ENCODE measurements at regions not wholly inside any gene's neighbourhood (a gene's known extent, or its start where the extent isn't known, plus 50 kb on each side); places are given as distances from the start of the nearest gene placed in this dataset.
"Not testable (repeated sequence)": the region's sequence is repeated elsewhere in the genome, so short reads cannot be mapped to it uniquely, and the experiment has no call there.

DNA sequence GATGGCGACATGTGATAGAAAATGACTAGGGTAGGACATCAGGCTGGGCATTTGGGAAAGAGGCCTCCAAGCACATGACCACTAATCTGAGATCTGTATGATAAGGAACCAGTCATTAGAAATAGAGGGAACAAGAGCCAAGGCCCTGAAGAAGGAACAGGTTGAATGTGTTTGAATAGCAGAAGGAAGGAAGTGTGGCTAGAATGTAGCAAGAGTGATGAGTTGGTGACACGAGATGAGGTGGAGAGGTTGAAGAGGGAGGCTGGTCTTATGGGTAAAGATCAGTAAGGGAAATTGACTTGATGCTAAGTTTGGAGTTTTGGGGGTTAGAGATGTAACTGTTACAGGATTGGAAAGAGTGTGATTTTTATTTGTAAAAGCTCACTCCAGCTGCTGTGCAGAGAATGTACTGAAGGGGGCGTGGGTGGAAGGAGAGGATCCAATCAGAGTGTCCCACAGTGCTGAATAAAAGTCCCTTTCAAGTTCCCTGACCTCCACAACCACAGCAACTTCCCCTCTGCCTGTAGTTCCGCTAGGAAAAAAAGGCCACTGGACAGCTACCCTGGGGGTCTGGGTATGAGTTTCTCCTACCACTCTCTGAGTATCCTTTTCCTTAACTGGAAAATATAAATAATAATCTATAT is 295.0 kb downstream of the OMA1 start:
- DNase-seq (ENCODE audit: low spot score), result peak; percentile 33

DNA sequence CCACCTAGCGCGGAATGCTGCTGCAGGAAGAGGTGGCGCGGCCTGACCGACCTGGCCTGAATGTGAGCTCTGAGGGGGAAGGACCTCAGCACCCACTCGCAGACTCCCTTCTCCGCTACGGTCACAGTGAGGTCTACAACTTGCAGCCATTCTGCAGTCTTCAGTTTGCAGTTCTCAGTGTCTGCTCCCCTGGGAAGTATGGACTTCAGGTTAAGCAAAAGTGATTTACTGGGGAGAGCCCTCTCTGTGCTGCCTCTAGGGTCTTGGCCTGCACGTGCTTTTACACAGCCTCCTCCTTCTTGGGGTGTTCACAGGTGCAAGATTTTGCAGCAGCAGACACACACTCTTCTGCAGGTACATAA is 296.0 kb downstream of the OMA1 start:
- DNase-seq (ENCODE audit: low spot score), result no peak

DNA sequence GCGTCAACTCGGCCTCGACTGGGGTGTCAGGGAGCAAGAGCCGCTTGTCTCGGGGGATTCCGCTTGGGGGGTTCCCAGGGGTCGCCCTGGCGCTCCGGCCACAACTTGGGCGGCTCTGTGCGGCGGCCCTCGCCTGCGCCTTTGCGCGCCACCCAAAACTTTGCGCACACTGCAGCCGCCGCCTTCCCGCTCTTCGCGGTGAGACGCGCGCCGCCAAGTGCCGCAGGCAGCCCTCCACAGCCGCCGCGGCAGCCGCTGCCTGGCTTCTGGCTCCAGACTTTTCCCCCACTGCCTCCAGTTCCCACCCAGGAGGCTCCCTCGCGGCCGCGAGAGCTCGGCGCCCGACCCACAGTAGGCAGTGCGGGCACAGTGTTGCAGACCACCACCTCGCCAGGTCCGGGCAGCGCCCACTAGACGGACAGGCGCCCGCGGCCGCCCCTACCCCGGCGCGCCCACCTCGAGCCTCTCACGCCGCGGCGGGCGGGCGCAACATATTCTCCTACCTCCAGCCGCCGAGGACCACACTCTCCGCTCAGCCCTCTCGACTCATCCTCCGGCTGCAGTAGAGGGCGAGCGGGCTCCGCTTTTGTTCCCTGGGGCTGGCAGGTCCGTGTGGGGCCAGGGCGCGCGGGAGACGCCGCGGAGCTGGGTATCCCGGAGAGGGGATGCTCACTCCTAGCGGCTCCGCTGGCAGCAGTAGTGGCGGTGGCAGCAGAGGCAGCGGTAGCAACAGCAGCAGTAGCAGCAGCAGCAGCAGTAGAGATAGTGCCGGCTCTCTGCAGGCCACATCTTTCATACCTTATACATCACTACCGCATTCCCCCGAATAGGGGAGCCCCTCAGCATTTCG is 296.6 kb downstream of the OMA1 start:
- DNase-seq (ENCODE audit: low spot score), result peak; percentile 61

DNA sequence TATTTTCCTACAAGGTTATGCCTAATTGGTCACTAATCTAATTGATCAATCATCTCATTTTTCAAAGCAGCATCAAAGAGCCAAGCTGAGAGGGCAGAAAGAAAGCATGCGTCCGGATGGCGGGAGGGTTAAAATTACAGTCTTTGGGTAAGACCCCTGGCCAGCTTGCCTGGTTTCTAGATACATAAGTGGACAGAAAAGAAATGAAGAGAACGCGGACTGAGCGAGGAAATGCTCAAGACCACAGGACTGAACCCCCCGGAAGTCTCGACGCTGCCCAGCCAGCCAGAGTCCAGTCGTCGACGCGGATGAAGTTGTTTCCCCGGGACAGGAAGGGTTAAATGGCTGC is 297.2 kb downstream of the OMA1 start:
- DNase-seq (ENCODE audit: low spot score), result no peak

DNA sequence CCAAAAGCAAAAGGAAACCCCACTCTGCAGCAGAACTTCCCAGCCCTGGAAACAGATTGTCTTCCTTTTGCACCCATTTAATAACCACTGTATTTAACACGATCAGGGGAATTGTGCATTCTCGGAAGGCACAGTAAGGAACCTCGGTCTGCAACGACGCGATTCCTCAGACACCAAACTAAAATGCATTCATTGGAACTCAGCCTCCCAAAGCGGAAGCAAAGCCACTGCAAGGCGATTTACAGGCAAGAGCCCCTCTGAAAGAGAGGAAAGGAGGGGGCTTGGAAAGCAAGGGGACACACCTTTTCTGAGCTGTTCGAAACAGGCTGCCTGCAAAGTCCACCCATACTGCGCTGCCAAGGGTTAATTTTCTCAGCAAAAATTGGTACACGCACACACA is 297.7 kb downstream of the OMA1 start:
- no peak for DNase-seq (ENCODE audit: low spot score)

DNA sequence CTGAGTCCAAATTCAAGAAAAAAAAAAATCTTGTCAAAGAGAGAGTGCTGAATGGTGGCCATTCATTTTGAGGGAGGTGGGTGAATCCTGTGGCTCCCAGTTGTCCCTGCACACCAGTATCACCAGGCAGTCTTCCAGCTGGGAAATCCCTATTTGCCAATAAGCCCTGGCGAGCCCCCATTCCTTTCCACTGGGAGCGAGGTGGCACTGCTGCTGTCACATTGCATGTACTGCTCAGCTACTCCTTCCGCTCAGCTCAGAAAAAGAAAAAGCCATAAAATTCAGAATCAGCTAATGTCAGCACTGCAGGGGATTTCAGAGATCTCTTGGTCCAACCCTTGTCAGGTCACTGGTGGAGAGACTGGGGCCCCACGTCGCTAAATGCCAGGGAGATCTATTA is 298.5 kb downstream of the OMA1 start:
- DNase-seq (ENCODE audit: low spot score), result no peak

DNA sequence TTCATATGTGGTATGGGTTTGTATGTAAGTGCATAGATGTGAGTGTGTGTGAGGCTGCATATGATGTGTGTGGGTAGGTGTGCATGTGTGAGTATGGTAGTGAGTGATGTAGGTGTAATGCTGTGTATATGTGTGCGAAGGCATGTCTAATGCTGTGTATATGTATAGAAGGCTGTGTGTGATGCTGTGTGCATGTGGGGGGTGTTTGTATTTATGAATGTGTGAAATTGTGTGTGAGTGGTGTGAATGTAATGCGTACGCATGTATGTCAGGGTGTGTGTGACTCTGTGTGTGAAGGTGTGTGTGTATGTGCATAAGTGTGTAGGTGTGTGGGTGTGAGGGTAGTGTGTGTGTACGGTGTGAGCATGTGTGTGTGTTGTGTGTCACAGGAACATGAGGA is 300.0 kb downstream of the OMA1 start:
- DNase-seq (ENCODE audit: low spot score), result no peak

DNA sequence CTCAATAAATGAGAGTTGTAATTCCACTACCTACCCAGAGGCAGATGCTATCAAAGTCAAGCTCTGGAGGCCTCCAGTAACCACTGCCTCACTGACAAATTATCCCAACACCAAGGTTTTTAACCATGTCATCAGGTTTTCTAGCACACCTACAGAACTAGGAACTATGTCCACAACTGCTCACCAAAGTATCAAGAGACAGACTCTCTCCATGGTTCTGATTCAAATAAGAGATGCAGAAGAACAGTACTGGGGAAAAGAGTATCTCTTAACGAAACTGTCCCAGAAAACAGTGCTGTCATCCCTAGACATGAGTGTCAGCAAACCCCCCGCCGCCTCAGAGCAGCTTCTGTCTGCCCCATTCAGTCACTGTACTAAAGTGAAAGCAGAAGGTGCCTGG is 301.7 kb downstream of the OMA1 start:
- DNase-seq (ENCODE audit: low spot score), result no peak

DNA sequence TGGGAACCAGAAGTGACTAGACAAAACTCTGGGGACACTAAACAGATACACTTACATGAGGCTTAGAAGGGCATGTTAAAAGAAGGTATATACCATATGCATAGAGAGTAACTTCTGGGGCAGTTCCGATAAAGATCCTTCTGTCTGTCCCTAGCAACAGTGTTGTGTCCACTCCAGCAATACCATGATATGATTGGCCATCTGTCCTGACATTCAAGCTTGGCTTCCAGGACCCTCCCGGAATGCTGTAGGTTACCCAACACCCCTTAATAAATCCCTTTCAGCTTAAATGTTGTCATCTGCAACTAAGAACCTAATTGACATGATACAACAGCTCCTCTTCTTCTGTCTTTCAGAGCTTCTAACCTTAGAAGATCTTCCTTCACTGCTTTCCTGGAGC is 307.7 kb downstream of the OMA1 start:
- no peak for DNase-seq (ENCODE audit: low spot score)

DNA sequence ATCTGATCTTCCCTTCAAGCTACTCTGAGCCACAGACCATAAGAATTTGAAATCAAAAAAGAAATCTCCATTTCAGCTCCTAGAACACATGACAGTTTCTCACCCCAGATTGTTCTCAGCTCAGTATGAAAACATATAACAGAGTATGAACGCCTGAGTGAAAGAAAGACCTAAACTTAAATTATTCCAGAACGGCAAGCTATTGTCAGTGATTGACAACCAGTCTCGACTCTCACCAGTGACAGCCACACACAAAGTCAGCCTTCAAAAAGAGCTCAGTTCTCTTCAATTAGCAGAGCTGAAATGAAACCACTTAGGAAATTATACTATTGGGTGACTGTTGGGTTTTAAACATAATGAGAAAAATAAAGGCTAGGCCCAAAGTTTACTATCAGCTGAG is 312.8 kb downstream of the OMA1 start:
- no peak for DNase-seq (ENCODE audit: low spot score)

DNA sequence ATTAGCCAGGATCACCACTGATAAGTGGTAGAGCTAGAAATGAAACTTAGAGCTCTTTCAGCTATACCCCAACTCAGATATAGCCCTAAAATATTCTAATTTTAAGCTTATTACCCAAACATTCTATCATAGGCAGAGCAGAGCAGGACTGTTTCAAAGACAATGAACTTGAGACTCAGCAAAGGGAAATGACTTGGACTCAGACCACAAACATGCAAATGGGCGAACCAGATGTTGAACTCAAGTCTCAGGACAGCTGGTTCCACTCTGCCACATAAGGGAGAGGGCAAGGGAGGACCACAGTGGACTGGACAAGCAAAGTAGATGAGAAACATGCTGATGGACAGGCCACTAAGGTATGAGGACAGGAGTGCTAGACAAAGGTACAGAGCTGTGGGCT is 315.3 kb downstream of the OMA1 start:
- DNase-seq (ENCODE audit: low spot score), result no peak

DNA sequence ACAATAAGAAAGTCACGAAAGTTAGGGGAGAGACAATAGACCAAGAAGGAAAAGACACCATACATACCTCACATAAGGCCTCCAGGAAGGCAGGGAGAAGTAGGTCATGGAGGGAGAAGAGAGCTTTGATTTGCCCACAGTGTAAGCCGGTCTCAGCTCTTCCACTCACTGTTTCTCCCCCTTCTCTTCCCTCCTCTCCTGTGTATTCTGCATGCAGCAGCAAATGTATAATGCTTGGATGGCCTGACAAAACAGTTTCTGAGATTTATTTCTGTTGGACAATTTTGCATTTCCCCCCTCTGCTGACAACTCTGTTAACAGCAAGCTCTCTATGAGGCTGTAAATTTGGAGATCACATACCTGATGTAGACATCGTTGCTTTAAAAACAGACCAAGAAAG is 318.9 kb downstream of the OMA1 start:
- no peak for DNase-seq (ENCODE audit: low spot score)

DNA sequence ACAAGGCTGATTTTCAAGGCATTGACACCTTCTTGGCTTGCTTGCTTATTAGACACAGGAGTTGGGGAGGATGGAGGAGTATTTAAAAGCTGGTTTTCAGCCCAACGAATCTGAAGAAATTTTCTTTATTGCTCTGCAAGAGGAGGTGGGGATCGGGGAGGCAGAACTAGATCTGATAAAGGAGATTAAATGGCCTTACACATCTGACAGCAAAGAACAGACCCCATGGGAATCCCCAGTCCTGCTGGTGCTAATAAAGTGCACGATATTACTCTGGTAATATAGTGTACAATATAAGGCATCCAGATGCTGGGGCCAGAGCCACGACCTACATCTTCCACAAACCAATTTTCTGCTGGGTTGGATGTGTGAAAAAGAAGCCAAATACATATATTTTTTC is 323.0 kb downstream of the OMA1 start:
- DNase-seq (ENCODE audit: low spot score), result no peak

DNA sequence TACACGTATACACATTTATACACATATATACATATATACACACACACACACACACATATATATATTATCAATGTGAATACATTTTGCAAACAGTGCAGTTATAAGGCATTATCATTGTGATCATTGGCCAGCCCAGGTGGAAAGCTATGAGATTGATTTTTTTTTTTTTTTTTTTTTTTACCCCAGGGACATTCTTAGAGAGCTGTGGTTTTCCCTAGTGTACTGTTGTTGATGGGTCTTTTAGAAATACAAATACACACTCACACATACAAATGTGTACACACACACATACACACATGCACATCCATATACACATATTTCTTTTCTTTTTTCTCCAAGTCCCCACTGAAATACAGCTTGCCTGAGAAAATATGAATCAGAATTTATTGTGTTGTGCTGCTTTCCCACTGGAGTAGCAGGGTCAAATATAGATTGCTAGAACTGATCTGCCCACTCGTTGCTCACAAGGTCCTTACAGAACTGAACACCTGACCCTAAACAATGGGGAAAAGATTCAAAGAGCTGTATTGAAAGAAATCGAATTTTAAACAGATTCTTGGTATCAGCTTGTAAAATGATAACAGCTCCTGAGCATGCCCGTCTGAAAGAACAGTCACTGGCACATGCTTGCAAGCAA is 325.6 kb downstream of the OMA1 start:
- no peak for DNase-seq (ENCODE audit: low spot score)

DNA sequence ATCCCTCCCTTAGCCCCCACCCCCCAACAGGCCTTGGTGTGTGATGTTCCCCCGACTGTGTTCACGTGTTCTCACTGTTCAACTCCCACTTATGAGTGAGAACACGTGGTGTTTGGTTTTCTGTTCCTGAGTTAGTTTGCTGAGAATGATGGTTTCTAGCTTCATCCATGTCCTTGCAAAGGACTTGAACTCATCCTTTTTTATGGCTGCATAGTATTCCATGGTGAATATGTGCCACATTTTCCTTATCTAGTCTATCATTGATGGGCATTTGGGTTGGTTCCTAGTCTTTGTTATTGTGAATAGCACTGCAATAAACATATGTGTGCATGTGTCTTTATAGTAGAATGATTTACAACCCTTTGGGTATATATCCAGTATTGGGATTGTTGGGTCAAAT is 330.4 kb downstream of the OMA1 start:
- not testable (repeated sequence) for DNase-seq (ENCODE audit: low spot score)

DNA sequence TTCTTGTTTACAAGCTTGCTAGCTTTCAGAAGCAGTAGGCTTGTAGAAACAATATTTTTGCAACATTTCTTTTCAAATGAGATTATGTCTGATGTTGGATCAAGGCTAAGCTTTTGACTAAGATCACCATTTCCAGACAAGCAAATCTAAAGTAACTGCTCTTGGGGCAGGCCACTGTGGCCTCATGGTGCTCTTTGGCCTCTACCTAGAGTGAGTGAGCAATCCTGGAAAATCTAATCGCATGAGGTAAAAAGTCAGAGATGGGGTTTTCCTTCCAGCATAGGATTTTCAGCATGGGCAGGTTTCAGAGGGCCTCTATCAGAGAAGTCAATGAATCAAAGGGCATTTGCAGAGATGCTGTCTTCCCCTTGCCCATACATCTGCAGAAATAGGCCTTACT is 331.9 kb downstream of the OMA1 start:
- no peak for DNase-seq (ENCODE audit: low spot score)

DNA sequence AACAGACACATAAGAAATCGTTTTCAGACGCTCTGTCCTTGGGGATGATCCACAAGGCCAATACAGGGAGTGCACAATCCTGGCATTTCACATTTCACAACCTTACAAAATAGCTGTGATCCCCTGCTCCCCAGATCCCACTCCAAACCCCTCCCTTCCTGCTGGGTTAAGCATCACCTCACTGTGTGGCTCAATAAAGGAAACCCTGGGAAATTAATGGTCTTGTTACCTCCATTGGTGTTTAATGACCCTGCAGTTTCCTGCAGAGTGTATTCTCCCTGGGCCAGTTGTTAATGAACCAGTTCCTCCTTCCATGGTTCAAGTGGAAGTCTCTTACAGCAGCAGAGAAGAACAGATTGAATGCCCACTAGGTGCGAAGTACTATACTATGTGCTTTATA is 334.7 kb downstream of the OMA1 start:
- no peak for DNase-seq (ENCODE audit: low spot score)

DNA sequence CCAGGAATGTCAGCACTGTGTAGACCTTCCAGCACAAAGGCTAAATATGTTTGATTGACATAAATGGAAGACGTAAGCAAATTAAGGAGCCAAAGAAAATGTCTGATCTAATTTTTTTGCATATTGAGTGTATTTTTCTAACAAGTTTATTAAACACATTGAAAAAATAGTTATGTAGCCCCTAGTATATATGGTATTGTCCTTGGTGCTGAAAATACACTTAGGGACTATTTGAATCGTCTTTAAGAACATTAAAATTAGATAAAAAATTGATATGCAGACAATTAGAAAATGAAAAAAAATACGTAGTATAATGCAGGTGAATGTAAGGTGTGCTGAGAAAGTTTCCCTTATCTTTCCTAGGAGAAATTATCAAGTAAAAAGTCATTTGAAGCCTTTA is 337.0 kb downstream of the OMA1 start:
- DNase-seq (ENCODE audit: low spot score), result no peak

DNA sequence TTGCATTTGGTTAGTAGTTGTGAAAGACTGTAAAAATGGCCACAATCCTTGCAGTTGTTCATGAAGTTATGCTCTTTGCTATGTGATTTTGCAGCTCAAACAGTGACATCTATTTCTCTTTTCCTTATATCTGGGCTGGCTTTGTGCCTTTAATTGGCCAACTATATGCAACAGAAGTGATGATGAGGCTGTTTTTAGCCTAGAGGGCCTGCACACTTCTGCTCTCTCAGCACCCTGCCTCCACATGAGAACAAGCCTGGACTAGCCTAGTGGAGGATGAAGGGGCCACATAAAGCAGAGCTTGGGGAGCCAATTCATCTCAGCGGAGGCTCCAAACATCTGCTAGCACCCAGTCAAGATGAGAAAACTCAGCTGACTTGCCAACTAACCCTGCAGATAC is 339.8 kb downstream of the OMA1 start:
- no peak for DNase-seq (ENCODE audit: low spot score)

DNA sequence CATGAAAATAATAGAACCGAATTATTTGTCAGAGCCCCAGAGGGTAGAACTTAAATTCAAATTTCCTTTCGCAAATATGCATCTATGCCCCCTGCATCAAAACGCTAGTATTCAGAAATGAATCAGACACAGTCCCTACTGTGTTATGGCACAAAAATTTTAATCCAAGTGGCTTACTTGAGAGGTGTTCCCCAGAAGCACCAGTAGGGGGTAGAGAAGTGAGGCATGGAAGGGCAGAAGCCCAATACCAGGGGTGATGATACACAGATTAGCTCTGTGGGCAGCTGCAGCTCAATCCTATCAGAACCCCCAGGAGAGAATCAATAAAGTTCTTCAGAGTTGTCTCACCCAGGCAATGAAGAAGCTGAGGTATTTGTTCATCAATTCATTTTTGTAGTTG is 342.2 kb downstream of the OMA1 start:
- no peak for DNase-seq (ENCODE audit: low spot score)

DNA sequence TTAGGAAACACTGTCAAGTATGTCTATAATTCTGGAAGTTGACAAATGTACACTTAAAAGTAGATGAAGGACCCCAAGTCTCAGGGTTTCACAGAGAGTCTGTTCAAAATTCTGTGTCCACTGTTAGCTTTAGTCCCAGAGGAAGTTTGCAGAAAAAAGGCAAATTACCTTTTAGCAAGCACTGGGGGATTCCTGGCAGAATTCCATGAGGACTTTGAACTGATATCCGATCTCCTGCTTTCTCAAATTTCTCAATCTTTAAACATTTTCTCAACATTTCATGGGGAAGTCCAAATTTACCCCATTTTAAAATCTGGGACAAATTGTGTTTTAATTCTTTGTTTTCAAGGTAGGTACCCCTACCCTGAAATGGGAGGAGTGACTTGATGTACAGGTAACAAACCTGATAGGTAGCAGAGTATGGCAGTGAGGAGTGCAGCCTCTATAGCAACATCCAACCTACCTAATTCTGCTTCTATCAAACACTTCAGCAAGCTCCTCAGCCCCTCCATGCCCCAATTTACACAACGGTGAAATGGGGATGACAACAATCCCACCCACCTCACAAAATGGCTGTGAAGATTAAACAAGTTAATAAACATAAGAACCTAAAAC is 344.9 kb downstream of the OMA1 start:
- no peak for DNase-seq (ENCODE audit: low spot score)

DNA sequence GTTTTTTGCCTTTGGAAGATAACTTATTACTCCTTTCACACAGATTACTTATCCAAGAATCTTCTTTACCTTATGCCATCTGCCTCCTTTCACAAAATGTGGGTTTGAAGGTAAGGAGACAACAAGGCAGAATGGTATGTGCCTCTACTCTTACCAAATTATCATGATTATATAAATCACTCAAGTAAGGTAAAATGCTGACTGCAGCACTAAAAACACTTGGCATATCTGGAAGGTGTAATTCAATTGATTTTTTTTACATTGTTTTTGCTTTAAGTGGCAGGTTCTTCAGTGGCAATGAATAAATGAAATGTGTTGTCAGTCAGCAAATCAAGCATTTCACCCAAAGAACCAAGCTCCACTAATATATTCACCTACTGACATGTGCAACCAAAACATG is 346.1 kb downstream of the OMA1 start:
- no peak for DNase-seq (ENCODE audit: low spot score)

DNA sequence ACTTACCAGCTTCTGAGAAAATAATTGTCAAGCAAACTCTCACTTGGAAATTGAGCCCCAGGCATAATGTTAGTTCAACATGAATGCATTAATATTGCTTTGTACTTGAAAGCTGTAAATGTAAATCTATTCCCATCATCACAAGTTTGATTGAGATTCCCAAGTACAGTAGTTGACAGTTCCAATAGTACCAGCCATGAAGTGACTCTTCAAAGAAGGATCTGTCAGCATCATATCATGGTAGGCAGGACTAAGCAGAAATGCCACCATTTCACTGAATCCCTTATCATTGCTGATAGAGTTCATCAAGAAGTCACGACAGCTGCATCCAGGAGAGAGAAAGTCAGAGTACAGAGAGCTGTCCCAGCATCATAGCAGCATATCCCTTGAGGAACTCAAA is 348.7 kb downstream of the OMA1 start:
- no peak for DNase-seq (ENCODE audit: low spot score)
